GM13976 (cell line): ENCODE measurements at regions not wholly inside any gene's neighbourhood (a gene's known extent, or its start where the extent isn't known, plus 50 kb on each side); places are given as distances from the start of the nearest gene placed in this dataset.

Experiments used
- DNase-seq: peaks from one replicate; pipeline ENCODE4 v3.0.0; 2012; ENCODE audit warnings: low spot score
- in situ Hi-C: fragments of 300-500 bp; cut with MboI; formaldehyde crosslinking; loops from one replicate; pipeline ENCODE4 v1.12.0; 2022; ENCODE audit warnings: low sequenced_read_pairs, mixed read lengths, inconsistent platforms; ENCODE audit not compliant: unreplicated experiment
- TF ChIP-seq, protein P1 (sequence below): IDR thresholded peaks from 2 replicates; pipeline ENCODE4 v1.5.1; 2012; ENCODE audit warnings: borderline replicate concordance, mild to moderate bottlenecking; ENCODE audit not compliant: insufficient read depth; ENCODE audit errors: extremely low read depth, missing control alignments, control extremely low read depth

DNA sequence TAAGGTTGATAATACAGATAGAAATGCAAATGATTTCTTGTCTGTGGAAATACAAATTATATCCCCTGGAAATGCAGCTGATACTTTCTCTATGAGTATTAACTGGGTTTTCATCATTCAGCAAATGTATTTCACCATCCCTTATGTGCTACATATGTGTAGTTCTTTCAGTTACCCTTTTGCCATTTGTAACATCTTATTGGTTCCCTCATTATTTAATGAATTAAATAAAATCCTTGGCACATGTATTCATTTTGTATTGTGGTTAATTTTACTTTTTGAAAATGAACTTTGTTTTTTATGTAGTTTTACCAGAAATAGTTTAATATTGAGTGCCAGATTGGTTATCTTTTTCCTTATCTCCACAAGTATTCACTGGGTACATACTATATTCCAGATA is 89.9 kb upstream of the DEPDC1 start:
- no peak for DNase-seq
- in situ Hi-C loops, result no loop called here
- TF ChIP-seq, protein P1, sequence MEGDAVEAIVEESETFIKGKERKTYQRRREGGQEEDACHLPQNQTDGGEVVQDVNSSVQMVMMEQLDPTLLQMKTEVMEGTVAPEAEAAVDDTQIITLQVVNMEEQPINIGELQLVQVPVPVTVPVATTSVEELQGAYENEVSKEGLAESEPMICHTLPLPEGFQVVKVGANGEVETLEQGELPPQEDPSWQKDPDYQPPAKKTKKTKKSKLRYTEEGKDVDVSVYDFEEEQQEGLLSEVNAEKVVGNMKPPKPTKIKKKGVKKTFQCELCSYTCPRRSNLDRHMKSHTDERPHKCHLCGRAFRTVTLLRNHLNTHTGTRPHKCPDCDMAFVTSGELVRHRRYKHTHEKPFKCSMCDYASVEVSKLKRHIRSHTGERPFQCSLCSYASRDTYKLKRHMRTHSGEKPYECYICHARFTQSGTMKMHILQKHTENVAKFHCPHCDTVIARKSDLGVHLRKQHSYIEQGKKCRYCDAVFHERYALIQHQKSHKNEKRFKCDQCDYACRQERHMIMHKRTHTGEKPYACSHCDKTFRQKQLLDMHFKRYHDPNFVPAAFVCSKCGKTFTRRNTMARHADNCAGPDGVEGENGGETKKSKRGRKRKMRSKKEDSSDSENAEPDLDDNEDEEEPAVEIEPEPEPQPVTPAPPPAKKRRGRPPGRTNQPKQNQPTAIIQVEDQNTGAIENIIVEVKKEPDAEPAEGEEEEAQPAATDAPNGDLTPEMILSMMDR, result no peak

DNA sequence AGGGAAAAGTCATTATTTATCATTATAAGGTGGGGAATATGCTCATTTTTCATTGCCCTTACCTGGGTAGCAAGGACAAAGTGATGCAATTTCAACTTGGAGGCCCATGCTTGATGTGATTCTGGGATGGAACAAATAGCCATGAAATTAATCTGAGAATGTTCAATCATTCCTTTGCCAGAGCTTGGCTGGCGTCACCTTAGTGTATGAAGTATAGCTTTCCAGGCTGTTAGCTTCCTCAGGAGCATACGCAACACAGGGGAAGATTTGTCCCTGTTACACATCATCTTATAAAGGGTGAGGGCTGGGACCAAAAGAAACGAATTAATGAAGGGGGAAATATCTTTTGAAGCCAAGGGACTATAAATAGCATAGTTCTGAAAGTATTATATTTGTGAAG is 91.4 kb upstream of the DEPDC1 start:
- TF ChIP-seq, protein P1, result no peak
- in situ Hi-C loops, result no loop called here
- no peak for DNase-seq

DNA sequence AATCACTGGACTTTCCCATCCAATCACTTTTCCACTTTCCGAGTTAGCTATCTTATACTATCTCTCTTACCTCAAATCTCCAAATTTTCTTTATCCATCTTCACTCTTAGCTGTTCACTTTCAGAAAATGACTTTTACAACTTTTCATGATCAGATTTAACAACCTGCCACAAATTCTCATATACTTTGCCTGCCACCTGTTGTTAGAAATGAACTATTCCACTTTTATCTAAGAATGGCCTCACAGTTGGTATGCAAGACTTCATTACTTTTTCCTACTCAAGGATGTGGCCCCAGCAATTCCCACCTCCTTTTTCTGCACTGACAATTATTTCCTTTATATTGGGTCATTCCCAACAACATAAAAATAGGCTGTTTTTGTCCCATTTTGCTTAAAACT is 93.6 kb upstream of the DEPDC1 start:
- TF ChIP-seq, protein P1, result no peak
- no peak for DNase-seq
- in situ Hi-C loops, result no loop called here

DNA sequence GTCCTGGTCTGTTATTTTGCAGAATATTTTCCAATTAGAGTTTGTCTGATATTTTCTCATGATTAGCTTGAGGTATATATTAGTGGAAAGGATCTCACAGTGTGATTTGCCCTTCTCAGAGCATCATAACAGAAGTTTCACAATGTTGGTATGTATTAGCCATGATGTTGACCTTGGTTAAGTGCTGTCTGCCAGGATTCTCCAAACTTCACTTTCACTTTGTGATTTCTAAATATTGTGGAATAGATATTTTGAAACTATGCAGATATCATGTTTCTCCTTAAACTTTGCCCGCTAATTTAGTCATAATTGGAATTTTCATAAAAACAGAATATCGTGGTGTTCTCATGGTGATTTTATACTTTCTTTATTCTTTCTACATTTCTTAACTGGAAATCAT is 98.0 kb upstream of the DEPDC1 start:
- TF ChIP-seq, protein P1, result no peak
- in situ Hi-C loops, result no loop called here
- DNase-seq, result no peak

DNA sequence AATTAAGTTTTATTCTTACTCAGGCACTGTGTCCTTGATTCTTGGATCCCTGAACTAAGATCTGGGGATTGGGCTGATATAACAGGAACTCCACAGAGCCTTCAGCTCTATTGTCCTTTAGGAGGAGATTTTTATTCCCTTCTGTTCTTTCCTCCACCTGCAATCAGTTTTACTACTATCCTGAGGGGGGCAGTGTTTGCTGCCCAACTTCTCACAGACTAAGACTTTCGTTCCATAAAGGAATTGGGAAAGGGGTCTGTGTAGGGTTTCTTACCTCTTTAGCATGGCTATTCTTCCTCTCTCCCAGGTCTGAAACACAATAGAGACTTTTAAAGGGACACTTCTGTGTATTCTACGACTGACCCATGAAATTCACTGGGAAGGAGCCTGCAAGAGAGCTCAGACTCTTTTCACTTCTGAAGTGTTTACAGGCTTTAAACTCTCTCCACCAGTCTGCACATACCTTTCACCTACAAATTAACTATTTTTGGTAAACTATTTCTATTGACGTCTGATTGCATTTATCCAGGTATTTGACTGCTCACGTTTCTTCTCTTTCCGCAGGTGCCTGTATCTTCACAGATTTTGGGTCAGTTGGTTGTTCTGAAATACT is 103.3 kb upstream of the DEPDC1 start:
- DNase-seq, result peak; percentile 1
- in situ Hi-C loops, result loop anchor here (25.0 kb wide), 1 partner anchor 1137 kb away; no protein-coding TSS in a partner anchor
- TF ChIP-seq, protein P1, result peak; percentile 53

DNA sequence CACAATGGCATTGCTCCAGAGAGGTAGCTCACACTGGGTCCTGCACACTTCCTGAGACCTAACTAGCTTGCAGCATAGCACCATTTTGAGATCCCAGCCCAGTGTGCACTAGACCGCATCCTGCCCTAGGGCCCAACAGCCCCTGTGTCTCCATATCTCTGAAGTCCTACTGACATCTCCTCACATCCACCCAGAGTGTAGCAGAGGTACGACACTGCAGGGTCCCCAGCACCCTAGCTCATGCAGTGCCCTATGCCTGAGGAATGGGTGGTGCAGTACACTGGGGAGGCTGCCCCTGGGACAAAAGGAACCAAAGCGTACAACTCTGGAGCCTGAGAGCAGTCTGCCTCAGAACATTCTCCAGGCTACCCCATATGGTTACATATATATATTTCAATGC is 111.4 kb upstream of the DEPDC1 start:
- in situ Hi-C loops, result loop anchor here (25.0 kb wide), 1 partner anchor 1129 kb away; no protein-coding TSS in a partner anchor
- TF ChIP-seq, protein P1, result no peak
- DNase-seq, result no peak

DNA sequence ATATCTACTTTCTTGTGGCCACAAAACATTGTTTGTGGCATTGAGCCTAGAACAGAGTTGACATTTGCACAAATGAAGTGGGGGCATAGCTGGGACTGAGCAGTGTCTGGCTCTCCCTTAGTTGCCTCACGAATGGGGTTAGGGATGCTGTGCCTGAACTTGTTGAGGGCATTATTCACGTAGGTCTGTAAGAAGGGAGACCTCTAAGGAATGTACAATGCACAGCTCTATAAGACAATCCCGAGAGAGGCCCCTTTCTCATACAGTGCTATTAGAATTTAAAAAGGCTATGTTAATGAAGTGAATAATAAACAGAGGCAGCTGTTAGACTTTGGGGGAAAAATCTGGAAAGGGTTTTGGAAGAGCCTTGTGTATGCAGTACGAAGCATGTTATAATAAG is 118.4 kb upstream of the DEPDC1 start:
- in situ Hi-C loops, result loop anchor here (25.0 kb wide), 1 partner anchor 1122 kb away; no protein-coding TSS in a partner anchor
- TF ChIP-seq, protein P1, result no peak
- no peak for DNase-seq
